ENCODE measurements at regions not wholly inside any gene's neighbourhood (a gene's known extent, or its start where the extent isn't known, plus 50 kb on each side); places are given as distances from the start of the nearest gene placed in this dataset.

DNA sequence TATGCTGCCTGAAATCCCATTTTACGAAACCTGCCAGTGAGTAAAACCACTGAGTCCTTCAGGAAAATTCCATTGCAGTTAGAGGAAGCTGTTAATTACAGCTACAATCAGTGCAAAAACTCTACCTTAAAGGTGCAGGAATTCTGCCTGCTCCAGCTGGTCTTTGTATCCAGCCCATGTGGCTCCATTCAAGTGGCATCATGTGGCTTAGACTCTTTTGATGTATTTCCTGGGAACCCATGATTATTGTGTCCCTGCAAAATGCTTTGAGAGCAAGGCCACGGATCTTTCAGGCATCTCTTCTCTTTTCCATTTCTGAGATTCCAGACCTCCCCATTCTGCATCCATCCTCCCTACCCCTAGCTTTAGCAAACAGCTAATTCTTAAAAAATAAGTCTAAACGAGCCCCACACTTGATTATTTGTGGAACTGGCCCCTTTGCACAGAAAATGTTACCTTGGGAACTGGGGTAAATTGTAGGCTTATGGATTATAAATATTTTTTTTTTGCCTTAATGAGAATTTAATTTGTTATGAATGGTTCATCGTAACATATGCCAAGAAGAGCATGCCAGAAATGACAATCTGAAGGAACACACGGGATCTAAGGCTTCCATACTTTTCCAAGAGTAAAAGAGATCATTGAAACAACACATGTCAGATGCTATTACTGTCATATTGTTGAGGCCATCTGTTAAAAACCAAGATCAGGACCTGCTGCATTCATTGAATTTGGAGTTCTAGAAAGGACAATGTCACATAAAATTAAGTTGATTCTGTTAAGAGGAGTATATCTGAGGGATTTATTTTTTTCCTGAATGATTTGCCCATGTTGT is 144.6 kb downstream of the TPH2 start:
- peak in 1 of 2 experiments; percentile 81 for DNase-seq

DNA sequence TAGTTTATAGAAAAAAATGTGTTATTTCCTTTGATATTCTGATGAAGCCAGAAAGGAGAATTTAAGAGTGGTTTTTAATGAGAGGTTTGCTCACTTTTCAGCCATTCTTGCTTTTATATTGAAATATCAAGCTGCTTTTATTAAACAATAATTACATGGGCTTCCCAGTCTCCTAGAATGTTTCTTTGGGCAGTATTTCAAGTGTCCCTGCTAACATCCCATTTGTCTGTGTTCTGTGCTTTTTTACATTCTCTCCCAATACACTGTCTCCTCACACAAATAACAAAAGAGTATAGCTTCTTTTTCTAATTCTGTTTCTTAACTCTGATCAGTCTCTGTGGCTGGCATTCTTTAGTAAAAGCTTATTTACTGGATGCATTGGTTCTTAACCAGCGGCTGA is 145.4 kb downstream of the TPH2 start:
- DNase-seq: no peak

- no peak for DNase-seq
These were observed 146.2 kb downstream of the TPH2 start for GRCh38 chr12:72084880-72085279.

- no peak for DNase-seq
These were observed 151.0 kb downstream of the TPH2 start for GRCh38 chr12:72089678-72090077.

DNA sequence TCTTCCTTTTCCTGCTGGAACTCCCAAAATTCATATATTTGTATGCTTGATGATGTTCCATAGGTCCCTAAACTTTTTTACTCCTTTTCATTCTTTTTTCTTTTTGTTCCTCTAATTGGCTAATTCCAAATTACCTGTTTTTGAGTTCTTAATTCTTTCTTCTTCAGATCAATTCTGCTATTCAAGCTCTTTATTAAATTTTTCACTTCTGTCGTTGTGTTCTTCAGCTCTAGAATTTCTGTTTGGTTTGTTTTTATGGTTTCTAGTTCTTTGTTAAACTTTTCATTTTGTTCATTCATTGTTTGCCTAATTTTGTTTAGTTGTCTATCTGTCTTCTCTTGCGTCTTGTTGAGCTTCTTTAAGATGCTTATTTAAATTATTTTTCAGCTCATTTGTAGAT is 154.8 kb downstream of the TPH2 start:
- DNase-seq: no peak

GRCh38 chr12:72093930-72094329 is 155.3 kb downstream of the TPH2 start:
- DNase-seq: no peak

DNA sequence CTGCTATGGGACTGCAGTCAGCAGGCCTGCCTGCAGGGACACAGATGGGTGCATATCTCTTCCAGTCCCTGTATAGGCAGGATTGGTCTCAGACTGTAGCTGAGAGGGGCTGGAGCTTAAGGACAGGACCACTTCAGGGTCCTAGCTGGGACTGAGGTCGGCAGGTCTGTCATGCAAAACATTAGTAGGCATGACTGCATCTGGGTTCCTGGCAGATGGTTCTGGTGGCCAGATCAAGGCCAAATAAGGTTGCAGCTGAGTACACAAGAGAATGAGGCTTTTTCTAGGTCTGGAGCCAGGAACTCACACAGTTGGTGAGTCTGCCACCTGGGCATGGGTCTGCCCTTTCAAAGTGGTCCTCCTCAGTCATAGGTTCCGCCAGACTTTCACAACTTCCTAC is 155.8 kb downstream of the TPH2 start:
- DNase-seq: no peak

GRCh38 chr12:72095025-72095424 is 156.4 kb downstream of the TPH2 start:
- DNase-seq: no peak

GRCh38 chr12:72098622-72099021 is 160.0 kb downstream of the TPH2 start:
- no peak for DNase-seq

DNA sequence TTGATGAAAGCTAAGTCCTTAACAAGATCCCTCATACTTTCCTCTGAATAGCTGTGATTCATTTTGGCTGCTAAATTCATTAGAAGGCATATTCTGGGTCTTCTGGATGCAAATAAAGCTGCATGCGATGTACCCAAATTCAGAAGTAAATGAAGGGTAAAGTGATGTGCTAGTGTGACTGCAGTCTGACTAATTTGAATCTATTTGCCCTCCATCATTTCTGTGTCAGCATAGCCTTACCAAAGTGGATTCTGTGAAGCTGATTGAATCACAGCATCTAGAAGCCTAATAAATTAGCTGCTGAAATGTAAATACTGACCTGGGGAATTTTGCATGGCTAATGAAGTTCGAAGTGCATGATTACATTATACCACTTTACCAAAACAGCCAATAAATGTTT is 162.2 kb downstream of the TPH2 start:
- no peak for DNase-seq

GRCh38 chr12:72102150-72102549 is 163.5 kb downstream of the TPH2 start:
- DNase-seq: no peak

DNA sequence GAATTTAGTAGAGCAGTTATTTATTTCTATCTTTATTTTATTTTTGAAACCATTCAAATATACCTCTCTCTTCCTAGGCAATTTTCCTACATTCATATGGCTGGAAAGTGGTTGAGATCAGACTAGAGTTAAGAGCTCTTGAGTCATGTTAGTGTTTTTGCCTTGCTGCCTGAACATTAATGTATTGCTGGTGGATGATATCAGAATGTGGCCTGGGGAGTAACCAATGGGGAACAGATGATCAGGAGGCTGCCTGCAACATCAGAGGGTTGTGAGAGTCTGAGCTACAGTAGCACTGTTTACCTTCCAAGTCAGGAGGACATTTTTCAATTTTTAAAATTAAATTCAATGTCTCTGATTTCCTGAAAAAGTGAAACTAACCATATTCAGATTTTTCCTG is 166.3 kb upstream of the TRHDE start:
- no peak for DNase-seq

DNA sequence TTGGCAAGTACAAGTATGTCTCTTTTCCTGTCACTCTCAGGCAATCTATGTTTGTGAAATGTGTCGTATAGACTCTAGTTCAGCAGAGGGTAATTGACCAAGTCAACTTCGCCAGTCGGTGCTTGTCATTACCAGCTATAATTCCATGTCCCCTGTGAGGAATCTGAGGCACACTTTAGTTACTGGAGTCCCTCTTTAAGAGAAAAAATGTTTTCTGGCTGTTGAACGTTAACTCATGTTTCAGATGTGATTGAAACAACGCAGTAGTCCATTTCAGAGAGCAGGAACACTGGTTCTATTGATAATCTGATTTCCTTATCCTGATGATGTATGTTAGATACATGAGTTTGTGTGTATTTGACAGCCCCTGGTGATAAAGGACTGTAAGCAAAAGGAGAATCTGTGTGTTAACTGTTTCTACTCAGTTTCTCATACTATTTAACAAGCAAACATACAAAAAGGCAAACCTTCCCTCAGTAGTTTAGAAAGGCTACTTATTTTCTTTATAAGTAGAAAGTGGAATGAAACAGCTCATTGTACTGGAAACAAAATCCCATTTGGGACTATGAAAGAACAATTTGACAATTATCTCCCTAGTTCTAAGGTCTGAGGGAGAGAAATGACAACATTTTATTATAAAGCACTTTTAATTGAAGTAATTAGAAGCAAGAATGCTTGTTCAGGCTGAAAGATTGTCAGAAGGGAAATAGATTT is 161.1 kb upstream of the TRHDE start:
- DNase-seq: no peak

GRCh38 chr12:72111706-72112105 is 160.5 kb upstream of the TRHDE start:
- no peak for DNase-seq

GRCh38 chr12:72133497-72134055 is 138.6 kb upstream of the TRHDE start:
- DNase-seq: no peak

DNA sequence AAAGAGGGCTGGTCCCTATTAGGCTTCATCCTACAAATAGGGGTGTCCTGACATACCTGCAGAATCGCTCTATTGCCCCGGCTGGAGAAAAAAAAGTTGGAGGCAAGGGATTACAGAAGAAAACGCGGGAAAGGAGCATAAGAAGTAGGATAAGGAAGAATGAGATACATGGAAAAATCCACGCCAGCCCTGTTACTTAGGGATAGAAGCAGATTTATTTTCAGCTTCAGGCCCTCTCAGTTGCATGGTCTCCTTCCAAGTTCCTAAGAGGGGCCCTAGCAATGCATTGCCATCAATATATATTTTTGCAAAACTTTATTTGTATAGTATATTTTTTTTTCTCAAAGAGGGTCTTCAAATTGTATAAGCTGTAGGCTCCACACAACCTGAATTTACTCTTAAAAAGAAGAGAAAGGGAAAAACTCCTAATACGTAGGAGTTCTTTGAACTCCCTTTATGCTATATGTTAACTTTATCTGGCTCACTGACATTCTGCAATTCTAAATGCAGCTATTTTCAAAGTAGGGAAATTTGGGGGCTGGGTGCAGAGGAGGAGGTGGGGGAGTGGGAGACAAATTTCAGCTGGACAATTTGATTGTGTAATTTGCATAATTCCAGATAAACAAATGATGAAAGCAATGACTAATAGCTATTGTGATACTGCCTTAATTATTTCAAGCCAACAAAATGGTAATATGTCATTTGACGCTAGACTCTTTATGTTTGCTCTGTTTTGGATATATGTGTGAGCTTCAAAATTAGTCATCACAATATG is 137.7 kb upstream of the TRHDE start:
- no peak for DNase-seq

DNA sequence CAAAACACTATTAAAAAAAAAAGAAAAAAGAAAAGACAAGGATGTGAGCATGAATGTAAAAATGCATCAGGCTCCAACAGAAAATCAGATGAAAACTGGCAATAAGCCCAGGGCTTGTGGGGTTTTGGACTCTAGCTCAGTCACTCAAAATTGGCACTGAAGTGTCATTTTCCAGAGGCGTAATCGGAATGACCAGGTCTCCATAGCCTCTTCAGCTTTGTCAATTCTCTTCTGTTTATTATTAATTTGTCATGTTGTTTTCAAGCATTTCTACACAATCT is 137.2 kb upstream of the TRHDE start:
- DNase-seq: peak in 1 of 2 experiments; percentile 17

DNA sequence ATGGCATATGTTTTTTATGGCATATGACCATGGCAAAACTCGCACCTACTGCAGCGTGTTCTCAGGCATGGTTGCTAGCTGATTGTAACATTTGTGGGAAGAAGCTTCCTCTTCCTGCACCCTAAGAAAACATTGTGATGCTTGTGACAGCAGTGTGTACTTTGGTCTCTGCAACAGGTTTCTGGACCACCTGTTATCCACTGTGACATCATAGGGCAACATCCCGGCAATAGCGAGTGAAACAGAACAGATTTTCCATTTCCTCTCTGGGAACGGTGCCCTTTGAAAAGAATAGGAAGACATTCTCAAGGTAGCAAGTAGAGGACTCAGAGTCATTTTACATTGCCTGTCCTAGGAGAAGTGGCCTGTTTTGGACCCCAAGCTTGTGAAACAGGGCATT is 135.4 kb upstream of the TRHDE start:
- peak in 1 of 2 experiments; percentile 78 for DNase-seq

DNA sequence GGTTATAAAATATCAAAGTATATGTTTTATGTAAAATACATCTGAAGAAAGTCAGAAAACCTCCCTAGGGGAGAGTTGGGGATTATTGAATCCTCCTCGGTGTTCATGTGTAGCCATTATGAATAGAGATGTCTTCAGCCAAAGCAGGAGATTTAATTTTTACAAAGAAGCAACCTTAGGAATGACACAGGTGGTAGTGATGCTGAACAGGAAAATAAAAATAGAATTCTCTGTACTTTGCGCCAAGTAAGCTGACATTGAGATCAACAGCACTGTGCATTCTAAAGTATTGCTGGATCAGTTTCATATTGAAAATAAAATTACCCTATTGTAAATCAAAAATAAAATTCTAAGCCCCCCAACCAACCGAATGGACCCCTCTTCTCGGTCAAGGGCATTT is 132.8 kb upstream of the TRHDE start:
- no peak for DNase-seq

- no peak for DNase-seq
These were observed 130.8 kb upstream of the TRHDE start for GRCh38 chr12:72141381-72141780.

GRCh38 chr12:72144553-72144952 is 127.6 kb upstream of the TRHDE start:
- DNase-seq: no peak

DNA sequence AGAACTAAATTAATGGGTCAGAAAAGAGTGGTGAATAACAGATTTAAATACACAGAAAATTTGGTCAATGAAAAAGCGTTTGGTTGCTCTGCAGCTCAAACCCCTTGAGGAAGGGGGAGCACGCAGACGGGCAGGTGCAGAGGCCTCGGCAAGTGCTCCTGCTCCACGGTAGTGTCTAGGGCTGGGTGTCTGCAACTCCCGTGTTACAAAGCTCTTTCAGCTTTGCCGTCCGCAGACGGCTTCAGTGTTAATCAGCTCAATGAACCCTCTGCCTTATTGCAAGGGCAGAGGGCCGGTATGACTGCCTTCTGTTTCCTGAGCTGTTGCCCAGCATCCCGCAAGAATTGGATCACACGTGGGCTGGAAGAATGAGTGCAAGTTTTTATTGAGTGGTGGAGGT is 125.7 kb upstream of the TRHDE start:
- no peak for DNase-seq

DNA sequence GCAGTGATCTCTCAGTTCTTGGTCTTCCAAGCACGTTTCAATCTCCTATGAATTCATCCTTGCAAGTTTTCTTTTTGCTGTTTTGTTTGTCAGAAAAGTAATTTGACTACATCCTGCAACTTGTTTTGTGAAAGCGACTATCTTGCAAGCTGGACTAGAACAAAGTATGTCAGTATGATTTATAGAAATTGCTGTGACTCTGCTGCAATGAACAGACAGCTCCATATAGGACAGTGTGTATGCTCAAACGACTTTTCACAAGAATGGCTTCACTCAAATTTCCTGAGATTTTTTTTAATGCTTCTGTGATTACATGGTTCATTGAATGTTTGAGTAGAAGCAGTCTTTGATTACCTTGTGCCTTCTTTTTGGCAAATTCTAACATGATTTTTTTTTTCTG is 123.5 kb upstream of the TRHDE start:
- DNase-seq: no peak

- no peak for DNase-seq
These were observed 109.3 kb upstream of the TRHDE start for GRCh38 chr12:72162875-72163274.
